ENCODE measurements at regions not wholly inside any gene's neighbourhood (a gene's known extent, or its start where the extent isn't known, plus 50 kb on each side); places are given as distances from the start of the nearest gene placed in this dataset.

- TF ChIP-seq YY1 (IDR thresholded peaks at IDR 0.05; ENCODE audit: extremely low read depth, insufficient replicate concordance, low read depth, low read length) (no peak), CTCF (IDR thresholded peaks at IDR 0.05 in 2 of 3, conservative IDR thresholded peaks at IDR 0.05 in 1 of 3; ENCODE audit: borderline replicate concordance in 1 of 3, insufficient read depth in 1 of 3, low read depth in 2 of 3, low read length in 2 of 3) (no peak), POLR2A (IDR thresholded peaks at IDR 0.05; ENCODE audit: borderline replicate concordance, extremely low read depth, insufficient read depth, insufficient read length) (no peak), EZH2 (IDR thresholded peaks at IDR 0.05) (no peak), SP1 (IDR thresholded peaks at IDR 0.05; ENCODE audit: low read depth) (no peak), RAD21 (IDR thresholded peaks at IDR 0.05; ENCODE audit: low read depth) (no peak), JUND (IDR thresholded peaks at IDR 0.05) (no peak), MAX (IDR thresholded peaks at IDR 0.05) (no peak), REST (IDR thresholded peaks at IDR 0.05; ENCODE audit: low read depth) (no peak), POLR2AphosphoS5 (IDR thresholded peaks at IDR 0.05; ENCODE audit: low read depth, low read length) (no peak)
- TF ChIP-seq, protein P1, sequence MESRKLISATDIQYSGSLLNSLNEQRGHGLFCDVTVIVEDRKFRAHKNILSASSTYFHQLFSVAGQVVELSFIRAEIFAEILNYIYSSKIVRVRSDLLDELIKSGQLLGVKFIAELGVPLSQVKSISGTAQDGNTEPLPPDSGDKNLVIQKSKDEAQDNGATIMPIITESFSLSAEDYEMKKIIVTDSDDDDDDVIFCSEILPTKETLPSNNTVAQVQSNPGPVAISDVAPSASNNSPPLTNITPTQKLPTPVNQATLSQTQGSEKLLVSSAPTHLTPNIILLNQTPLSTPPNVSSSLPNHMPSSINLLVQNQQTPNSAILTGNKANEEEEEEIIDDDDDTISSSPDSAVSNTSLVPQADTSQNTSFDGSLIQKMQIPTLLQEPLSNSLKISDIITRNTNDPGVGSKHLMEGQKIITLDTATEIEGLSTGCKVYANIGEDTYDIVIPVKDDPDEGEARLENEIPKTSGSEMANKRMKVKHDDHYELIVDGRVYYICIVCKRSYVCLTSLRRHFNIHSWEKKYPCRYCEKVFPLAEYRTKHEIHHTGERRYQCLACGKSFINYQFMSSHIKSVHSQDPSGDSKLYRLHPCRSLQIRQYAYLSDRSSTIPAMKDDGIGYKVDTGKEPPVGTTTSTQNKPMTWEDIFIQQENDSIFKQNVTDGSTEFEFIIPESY (IDR thresholded peaks at IDR 0.05; ENCODE audit: extremely low read depth, insufficient replicate concordance, low read length) = no peak
- TF ChIP-seq, protein P2, sequence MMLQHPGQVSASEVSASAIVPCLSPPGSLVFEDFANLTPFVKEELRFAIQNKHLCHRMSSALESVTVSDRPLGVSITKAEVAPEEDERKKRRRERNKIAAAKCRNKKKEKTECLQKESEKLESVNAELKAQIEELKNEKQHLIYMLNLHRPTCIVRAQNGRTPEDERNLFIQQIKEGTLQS (IDR thresholded peaks at IDR 0.05) = no peak
These were observed 328.1 kb downstream of the MZT1 start for GRCh38 chr13:72399351-72399750.
